AG04450 (cell line): ENCODE measurements at regions not wholly inside any gene's neighbourhood (a gene's known extent, or its start where the extent isn't known, plus 50 kb on each side); places are given as distances from the start of the nearest gene placed in this dataset.
"Not testable (repeated sequence)": the region's sequence is repeated elsewhere in the genome, so short reads cannot be mapped to it uniquely, and the experiment has no call there.

Source experiments
- CTCF ChIA-PET: fragments of 300-600, 350-600 bp; formaldehyde crosslinking; extraction: SDS; loops from one replicate; lab custom pipeline; 2022; ENCODE audit warnings: antibody characterized with exemption, inconsistent platforms; lab: Charles Lee
- POLR2A ChIA-PET: fragments of 350-600 bp; formaldehyde crosslinking; extraction: SDS; loops from one replicate; lab custom pipeline; 2021; ENCODE audit warnings: antibody characterized with exemption, inconsistent platforms; lab: Yijun Ruan, JAX
- DNase-seq: peaks from one replicate; pipeline ENCODE4 v3.0.0-alpha.2; 2011; ENCODE audit warnings: low read depth, low spot score
- H3K27ac ChIP-seq: one replicate; pipeline ENCODE4 v1.5.1; 2012; ENCODE audit warnings: low read depth, low read length, control low read depth
- H3K27me3 ChIP-seq: one replicate; pipeline ENCODE4 v1.6.0; 2012; ENCODE audit warnings: low read length; ENCODE audit not compliant: control insufficient read depth, insufficient read depth
- H3K4me3 ChIP-seq: 2 replicates; pipeline ENCODE4 v1.5.1; 2011; ENCODE audit warnings: mild to moderate bottlenecking, low read depth, low read length, control low read depth
- H3K9me3 ChIP-seq: 2 replicates; pipeline ENCODE4 v1.5.1; 2012; ENCODE audit warnings: low read length; ENCODE audit not compliant: control insufficient read depth, insufficient read depth
- CTCF ChIP-seq: IDR thresholded peaks from 2 replicates; pipeline ENCODE4 v1.5.1; 2011; ENCODE audit warnings: low read depth, low read length, control low read depth, inconsistent platforms

GRCh38 chr16:66247516-66248481 is 118.7 kb upstream of the CDH5 start:
- ChIA-PET POLR2A (interaction anchor here (0.7 to 1.2 kb wide), 2 partner anchors 19 to 438 kb away, joined by 3 to 6 read pairs; no protein-coding TSS in a partner anchor), CTCF (interaction anchor here (0.7 kb wide), 1 partner anchor 707 kb away, joined by 3 read pairs; no protein-coding TSS in a partner anchor)
- no peak for DNase-seq
- no peaks in the 10 kb centered on the region for H3K9me3 ChIP-seq
- no peaks in the 10 kb centered on the region for H3K27me3 ChIP-seq
- H3K27ac ChIP-seq = peak overlapping the region; percentile 57
- H3K4me3 ChIP-seq = no peak overlapping the region
- no peak for TF ChIP-seq CTCF

- no peak overlapping the region for H3K4me3 ChIP-seq
- ChIA-PET POLR2A (interaction anchor here (0.5 kb wide), 1 partner anchor 961 kb away, joined by 5 read pairs; no protein-coding TSS in a partner anchor), CTCF (no interaction called here)
- H3K27me3 ChIP-seq = no peaks in the 10 kb centered on the region
- H3K9me3 ChIP-seq = no peaks in the 10 kb centered on the region
- no peak overlapping the region for H3K27ac ChIP-seq
- TF ChIP-seq CTCF = no peak
- DNase-seq = no peak
Observed at GRCh38 chr16:66245868-66246267, 120.6 kb upstream of the CDH5 start.

GRCh38 chr16:66245072-66245471 is 121.4 kb upstream of the CDH5 start:
- no peak for TF ChIP-seq CTCF
- Histone ChIP-seq H3K27ac (no peak overlapping the region), H3K9me3 (peaks cover 3% of the 10 kb centered on the region; the same call in 1 of the 2 replicates), H3K4me3 (no peak overlapping the region), H3K27me3 (peaks cover 4% of the 10 kb centered on the region)
- no peak for DNase-seq
- CTCF ChIA-PET = no interaction called here
- POLR2A ChIA-PET = interaction anchor here (0.5 kb wide), 1 partner anchor 960 kb away, joined by 5 read pairs; no protein-coding TSS in a partner anchor

- CTCF ChIA-PET = no interaction called here
- Histone ChIP-seq H3K4me3 (no peak overlapping the region), H3K9me3 (peaks cover 14% of the 10 kb centered on the region), H3K27me3 (peaks cover 8% of the 10 kb centered on the region), H3K27ac (no peak overlapping the region)
- no peak for TF ChIP-seq CTCF
- POLR2A ChIA-PET = no interaction called here
- no peak for DNase-seq
Observed at GRCh38 chr16:66242672-66243071, 123.8 kb upstream of the CDH5 start.

GRCh38 chr16:66242206-66242605 is 124.3 kb upstream of the CDH5 start:
- CTCF ChIA-PET = interaction anchor here (0.6 kb wide), 1 partner anchor 692 kb away, joined by 3 read pairs; no protein-coding TSS in a partner anchor
- H3K9me3 ChIP-seq = peaks cover 14% of the 10 kb centered on the region
- H3K27ac ChIP-seq, POLR2A ChIA-PET, H3K27me3 ChIP-seq, DNase-seq, H3K4me3 ChIP-seq: not testable (repeated sequence)
